ENCODE measurements at regions not wholly inside any gene's neighbourhood (a gene's known extent, or its start where the extent isn't known, plus 50 kb on each side); places are given as distances from the start of the nearest gene placed in this dataset.

DNA sequence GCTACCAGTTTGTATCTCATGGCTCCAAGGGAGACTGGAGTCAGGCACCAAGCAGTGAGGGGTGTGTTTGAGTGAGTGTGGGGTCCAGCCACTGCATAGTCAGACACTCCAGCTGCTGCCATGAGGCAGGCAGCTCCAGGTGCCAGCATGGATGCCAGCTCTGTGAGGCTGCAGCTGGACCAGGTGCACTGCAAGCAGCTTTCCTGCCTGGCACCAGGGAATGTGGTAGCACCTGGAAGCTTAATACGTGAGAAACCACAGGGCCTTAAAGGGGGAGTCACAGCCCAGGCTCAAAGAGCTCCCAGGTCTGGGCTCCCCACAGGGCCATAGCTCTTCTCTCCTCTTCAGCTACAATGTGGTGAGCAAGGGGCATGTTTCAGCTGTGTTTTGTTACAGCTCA is 817.8 kb upstream of the LUZP2 start:
- Histone ChIP-seq H3K4me3 (ENCODE audit: low read length) (no peak overlapping the region), H3K9me3 (ENCODE audit: insufficient read depth, low read depth, low read length) (no peaks in the 10 kb centered on the region), H3K4me1 (ENCODE audit: insufficient read depth, low read length) (no peaks in the 10 kb centered on the region), H3K9ac (ENCODE audit: low read depth, low read length) (no peak overlapping the region), H3K27ac (ENCODE audit: low read depth, low read length) (no peak overlapping the region), H3K36me3 (ENCODE audit: insufficient read depth, low read length) (no peaks in the 10 kb centered on the region), H3K27me3 (ENCODE audit: insufficient read depth, low read length) (no peaks in the 10 kb centered on the region)
- WGBS: 97% methylated on average over 1 of the region's 1 CpG

DNA sequence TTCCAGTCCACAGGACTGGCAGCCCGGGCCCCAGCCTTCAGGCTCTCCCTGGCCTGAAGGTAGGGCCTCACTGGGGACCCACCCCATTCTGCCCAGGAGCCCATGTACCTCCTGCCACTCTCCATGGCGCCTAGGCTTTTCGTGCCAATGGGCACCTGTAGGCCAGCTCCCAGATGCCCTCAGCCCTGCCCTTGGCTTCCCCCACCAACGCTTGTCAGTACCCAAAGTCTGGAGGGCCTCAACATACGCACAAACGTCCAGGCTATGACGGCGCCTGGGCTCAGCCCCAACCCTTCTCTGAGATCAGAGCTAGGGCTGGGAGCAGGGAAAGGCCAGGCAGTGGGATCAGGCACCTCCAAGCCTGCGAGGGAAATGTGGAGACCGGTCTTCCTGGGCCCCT is 816.9 kb upstream of the LUZP2 start:
- Histone ChIP-seq H3K4me1 (ENCODE audit: insufficient read depth, low read length) (no peaks in the 10 kb centered on the region), H3K27ac (ENCODE audit: low read depth, low read length) (no peak overlapping the region), H3K36me3 (ENCODE audit: insufficient read depth, low read length) (no peaks in the 10 kb centered on the region), H3K9me3 (ENCODE audit: insufficient read depth, low read depth, low read length) (no peaks in the 10 kb centered on the region), H3K27me3 (ENCODE audit: insufficient read depth, low read length) (no peaks in the 10 kb centered on the region), H3K4me3 (ENCODE audit: low read length) (no peak overlapping the region), H3K9ac (ENCODE audit: low read depth, low read length) (no peak overlapping the region)
- 96% methylated on average over 10 of the region's 10 CpGs for WGBS

DNA sequence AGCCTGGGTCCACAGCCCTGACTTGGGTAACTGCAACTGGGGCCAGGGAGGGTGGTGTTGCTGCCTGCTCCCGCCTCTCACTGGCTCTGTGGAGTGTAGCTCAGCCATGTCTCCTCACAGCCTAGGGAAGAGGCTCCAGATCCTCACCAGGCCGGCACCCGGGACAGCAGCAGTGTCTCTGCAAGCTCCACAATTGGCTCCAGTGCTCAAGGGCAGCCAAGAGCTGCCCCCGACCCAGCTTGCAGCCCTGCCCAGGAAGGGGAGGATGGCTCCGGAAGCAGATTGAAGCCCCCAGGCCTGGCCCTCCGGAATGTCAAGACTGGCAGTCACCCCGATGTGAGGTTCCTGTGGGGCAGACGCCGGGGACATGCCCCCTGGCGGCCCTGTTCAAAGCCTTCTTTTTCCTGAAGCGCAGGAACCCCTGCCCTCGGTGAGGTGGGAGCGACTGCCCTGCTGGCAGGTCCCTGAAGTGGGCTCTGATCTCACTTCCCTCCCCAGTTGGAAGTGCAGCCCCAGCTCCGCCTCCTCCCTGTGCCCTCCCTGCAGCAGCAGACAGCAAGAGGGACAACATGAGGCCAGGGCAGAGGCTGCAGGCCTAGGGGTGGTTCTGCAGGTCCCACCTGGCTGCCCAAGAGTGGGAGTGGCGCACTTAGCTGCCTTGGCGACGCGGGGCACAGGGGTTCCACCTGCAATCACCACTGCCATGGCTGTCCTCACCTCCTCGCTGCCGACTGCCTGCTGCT is 816.2 kb upstream of the LUZP2 start:
- Histone ChIP-seq H3K36me3 (ENCODE audit: insufficient read depth, low read length) (no peaks in the 10 kb centered on the region), H3K27ac (ENCODE audit: low read depth, low read length) (no peak overlapping the region), H3K4me3 (ENCODE audit: low read length) (no peak overlapping the region), H3K9me3 (ENCODE audit: insufficient read depth, low read depth, low read length) (no peaks in the 10 kb centered on the region), H3K9ac (ENCODE audit: low read depth, low read length) (no peak overlapping the region), H3K27me3 (ENCODE audit: insufficient read depth, low read length) (no peaks in the 10 kb centered on the region), H3K4me1 (ENCODE audit: insufficient read depth, low read length) (no peaks in the 10 kb centered on the region)
- WGBS: 95% methylated on average over 20 of the region's 20 CpGs

DNA sequence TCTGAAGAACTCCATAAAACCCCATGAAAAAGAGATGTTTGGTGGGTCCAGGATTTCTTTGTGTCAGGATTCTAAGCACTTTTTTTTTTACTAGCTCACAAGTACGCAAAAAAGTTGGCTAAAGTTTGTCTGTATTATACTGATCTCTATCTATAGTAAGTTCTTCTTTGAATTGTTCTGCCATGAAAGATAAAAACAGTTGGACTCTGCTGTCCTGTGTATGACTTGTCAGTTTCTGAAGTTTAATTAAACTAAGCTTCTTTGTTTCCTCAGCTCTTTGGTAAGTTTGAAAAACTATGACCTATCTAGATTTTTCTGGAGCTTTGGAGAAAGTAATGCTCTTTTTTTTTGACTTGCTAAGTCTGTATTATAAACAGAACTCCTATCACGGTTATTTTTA is 812.2 kb upstream of the LUZP2 start:
- H3K4me1 ChIP-seq (ENCODE audit: insufficient read depth, low read length): peaks cover 5% of the 10 kb centered on the region
- WGBS: 100% methylated on average over 1 of the region's 2 CpGs
- H3K27me3 ChIP-seq (ENCODE audit: insufficient read depth, low read length): no peaks in the 10 kb centered on the region
- H3K9ac ChIP-seq (ENCODE audit: low read depth, low read length): no peak overlapping the region
- H3K36me3 ChIP-seq (ENCODE audit: insufficient read depth, low read length): no peaks in the 10 kb centered on the region
- H3K9me3 ChIP-seq (ENCODE audit: insufficient read depth, low read depth, low read length): no peaks in the 10 kb centered on the region
- no peak overlapping the region for H3K27ac ChIP-seq (ENCODE audit: low read depth, low read length)
- no peak overlapping the region for H3K4me3 ChIP-seq (ENCODE audit: low read length)

DNA sequence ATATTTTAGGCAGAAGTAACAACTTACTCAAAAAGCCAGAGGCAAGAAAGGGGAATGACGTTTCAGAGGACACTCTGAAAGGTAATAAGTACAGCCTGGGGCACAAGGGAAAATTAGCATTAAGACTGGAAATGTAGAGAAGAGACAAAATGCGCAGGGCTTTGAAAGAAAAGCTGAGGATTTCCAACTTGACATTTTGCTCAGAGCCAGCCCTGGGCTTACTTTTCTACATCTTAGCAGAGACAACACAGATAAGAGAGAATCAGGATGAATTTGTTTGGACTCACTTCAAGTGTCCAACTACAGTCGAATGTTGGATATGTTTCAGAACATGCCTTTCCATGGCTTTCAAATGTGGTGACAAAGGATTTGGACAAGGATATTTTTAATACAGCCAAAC is 808.9 kb upstream of the LUZP2 start:
- no peaks in the 10 kb centered on the region for H3K27me3 ChIP-seq (ENCODE audit: insufficient read depth, low read length)
- no peak overlapping the region for H3K27ac ChIP-seq (ENCODE audit: low read depth, low read length)
- H3K4me3 ChIP-seq (ENCODE audit: low read length): no peak overlapping the region
- peaks cover 13% of the 10 kb centered on the region for H3K4me1 ChIP-seq (ENCODE audit: insufficient read depth, low read length)
- WGBS: 92% methylated on average over 3 of the region's 3 CpGs
- no peaks in the 10 kb centered on the region for H3K9me3 ChIP-seq (ENCODE audit: insufficient read depth, low read depth, low read length)
- H3K9ac ChIP-seq (ENCODE audit: low read depth, low read length): no peak overlapping the region
- H3K36me3 ChIP-seq (ENCODE audit: insufficient read depth, low read length): no peaks in the 10 kb centered on the region

DNA sequence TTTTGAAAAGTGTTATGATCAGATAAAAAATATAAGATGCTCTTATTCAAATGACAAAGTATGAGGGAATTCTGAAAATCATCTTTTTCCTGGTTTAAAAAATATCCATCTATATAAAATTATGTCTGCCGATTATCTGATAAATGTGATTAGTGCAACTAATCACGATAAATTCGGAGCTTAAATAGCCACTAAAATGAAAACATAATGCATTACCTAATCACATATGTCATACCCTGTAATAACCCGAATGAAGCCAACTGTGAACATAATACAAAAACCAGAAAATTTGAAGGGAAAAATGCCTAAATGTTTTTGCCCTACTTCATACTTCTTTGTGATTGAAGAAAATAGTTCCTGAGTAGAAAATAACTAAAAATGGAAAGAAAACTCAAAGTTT is 808.4 kb upstream of the LUZP2 start:
- no peaks in the 10 kb centered on the region for H3K9me3 ChIP-seq (ENCODE audit: insufficient read depth, low read depth, low read length)
- H3K4me1 ChIP-seq (ENCODE audit: insufficient read depth, low read length): peaks cover 13% of the 10 kb centered on the region
- H3K27me3 ChIP-seq (ENCODE audit: insufficient read depth, low read length): no peaks in the 10 kb centered on the region
- WGBS: 100% methylated on average over 4 of the region's 4 CpGs
- no peak overlapping the region for H3K9ac ChIP-seq (ENCODE audit: low read depth, low read length)
- no peak overlapping the region for H3K27ac ChIP-seq (ENCODE audit: low read depth, low read length)
- no peak overlapping the region for H3K4me3 ChIP-seq (ENCODE audit: low read length)
- H3K36me3 ChIP-seq (ENCODE audit: insufficient read depth, low read length): no peaks in the 10 kb centered on the region

DNA sequence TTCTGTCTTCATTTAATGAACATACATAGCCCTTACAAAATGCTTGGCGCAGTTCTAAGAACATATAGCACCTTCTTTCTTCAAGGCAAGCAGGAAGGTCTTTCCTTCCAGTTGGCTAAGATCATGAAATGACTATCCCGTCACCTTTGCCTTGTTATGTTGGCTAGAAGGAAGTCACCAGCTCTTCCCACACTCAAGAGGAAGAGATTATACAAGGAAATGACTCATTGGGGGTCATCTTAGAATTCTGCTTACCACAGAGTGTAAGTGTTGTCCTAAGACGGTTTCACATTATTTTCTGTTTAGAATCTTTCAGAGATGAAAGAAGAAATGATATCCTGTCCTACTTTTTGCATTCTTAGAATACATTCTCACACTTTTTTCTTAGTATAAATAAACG is 808.0 kb upstream of the LUZP2 start:
- 92% methylated on average over 4 of the region's 4 CpGs for WGBS
- H3K9ac ChIP-seq (ENCODE audit: low read depth, low read length): no peak overlapping the region
- no peaks in the 10 kb centered on the region for H3K36me3 ChIP-seq (ENCODE audit: insufficient read depth, low read length)
- H3K27me3 ChIP-seq (ENCODE audit: insufficient read depth, low read length): no peaks in the 10 kb centered on the region
- H3K4me1 ChIP-seq (ENCODE audit: insufficient read depth, low read length): peaks cover 13% of the 10 kb centered on the region
- no peak overlapping the region for H3K27ac ChIP-seq (ENCODE audit: low read depth, low read length)
- no peak overlapping the region for H3K4me3 ChIP-seq (ENCODE audit: low read length)
- no peaks in the 10 kb centered on the region for H3K9me3 ChIP-seq (ENCODE audit: insufficient read depth, low read depth, low read length)

DNA sequence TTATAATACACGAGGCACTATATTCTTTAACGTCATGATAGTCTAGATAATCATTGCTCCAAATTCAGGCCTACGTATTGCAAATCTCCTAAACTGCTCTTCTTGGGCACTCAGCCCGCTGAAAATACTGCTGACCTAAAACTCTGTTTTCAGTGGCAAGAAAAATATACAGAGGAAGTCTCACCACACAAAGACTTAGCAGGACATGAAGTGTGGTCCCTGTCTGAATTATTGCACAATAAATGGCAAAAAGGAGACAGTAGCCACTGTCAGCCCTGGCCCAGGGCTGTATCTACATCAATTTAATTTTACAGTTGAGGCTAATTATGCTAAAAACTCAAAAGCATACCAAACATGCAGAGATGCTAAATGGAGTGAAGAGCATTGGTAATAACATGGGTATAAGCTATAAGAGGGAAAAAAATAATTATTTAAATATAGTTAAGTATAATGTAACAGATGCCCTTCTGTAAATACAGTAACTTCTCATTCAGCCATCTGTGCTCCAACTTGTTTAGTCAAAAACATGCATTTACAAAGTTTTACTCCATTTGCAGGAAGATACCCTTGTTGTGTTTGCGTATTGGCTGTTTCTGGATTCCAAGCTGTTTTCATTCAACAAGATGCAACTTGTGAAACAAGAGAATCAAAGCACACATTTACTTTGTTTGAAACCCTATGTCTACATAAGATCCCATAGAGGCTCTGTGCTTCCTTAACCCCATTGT is 800.0 kb upstream of the LUZP2 start:
- Histone ChIP-seq H3K4me1 (ENCODE audit: insufficient read depth, low read length) (peaks cover 8% of the 10 kb centered on the region), H3K27me3 (ENCODE audit: insufficient read depth, low read length) (no peaks in the 10 kb centered on the region), H3K36me3 (ENCODE audit: insufficient read depth, low read length) (no peaks in the 10 kb centered on the region), H3K27ac (ENCODE audit: low read depth, low read length) (no peak overlapping the region), H3K9me3 (ENCODE audit: insufficient read depth, low read depth, low read length) (no peaks in the 10 kb centered on the region), H3K9ac (ENCODE audit: low read depth, low read length) (no peak overlapping the region), H3K4me3 (ENCODE audit: low read length) (no peak overlapping the region)
- 98% methylated on average over 5 of the region's 5 CpGs for WGBS

DNA sequence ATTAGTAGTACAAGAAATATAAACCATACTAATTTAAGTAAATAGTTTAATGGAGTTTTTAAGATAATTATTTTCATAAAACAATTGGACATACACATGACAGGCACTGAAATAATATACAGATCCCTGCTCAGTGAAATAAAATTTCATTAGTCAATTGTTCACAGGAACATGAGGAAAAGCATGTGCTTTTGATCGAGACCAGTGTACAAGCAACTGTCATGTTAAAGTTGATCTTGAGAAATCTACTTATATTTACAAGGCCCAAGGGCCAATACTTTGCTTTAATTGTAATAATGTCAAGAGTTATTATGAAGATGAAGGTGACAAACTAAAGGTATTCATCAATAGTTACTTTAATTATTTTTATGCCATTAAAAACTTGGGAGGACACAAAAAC is 792.7 kb upstream of the LUZP2 start:
- no peaks in the 10 kb centered on the region for H3K9me3 ChIP-seq (ENCODE audit: insufficient read depth, low read depth, low read length)
- 92% methylated on average over 1 of the region's 1 CpG for WGBS
- H3K9ac ChIP-seq (ENCODE audit: low read depth, low read length): no peak overlapping the region
- no peak overlapping the region for H3K27ac ChIP-seq (ENCODE audit: low read depth, low read length)
- no peak overlapping the region for H3K4me3 ChIP-seq (ENCODE audit: low read length)
- no peaks in the 10 kb centered on the region for H3K27me3 ChIP-seq (ENCODE audit: insufficient read depth, low read length)
- no peaks in the 10 kb centered on the region for H3K4me1 ChIP-seq (ENCODE audit: insufficient read depth, low read length)
- H3K36me3 ChIP-seq (ENCODE audit: insufficient read depth, low read length): no peaks in the 10 kb centered on the region

DNA sequence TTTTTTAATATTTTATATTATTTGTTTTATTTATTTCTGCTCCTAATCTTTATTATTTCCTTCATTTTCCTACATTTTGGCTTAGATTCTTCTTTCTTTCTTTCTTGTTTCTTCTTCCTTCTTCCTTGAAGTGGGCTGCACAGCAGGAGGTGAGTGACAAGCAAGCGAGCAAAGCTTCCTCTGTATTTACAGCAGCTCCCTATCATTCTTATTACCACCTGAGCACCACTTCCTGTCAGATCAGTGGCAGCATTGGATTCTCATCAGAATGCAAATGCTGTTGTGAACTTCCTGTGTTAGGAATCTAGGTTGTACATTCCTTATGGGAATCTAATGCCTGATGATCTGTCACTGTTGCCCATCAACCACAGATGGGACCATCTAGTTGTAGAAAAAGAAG is 784.9 kb upstream of the LUZP2 start:
- Histone ChIP-seq H3K27ac (ENCODE audit: low read depth, low read length) (no peak overlapping the region), H3K9ac (ENCODE audit: low read depth, low read length) (no peak overlapping the region), H3K4me1 (ENCODE audit: insufficient read depth, low read length) (no peaks in the 10 kb centered on the region), H3K36me3 (ENCODE audit: insufficient read depth, low read length) (no peaks in the 10 kb centered on the region), H3K4me3 (ENCODE audit: low read length) (no peak overlapping the region), H3K27me3 (ENCODE audit: insufficient read depth, low read length) (no peaks in the 10 kb centered on the region), H3K9me3 (ENCODE audit: insufficient read depth, low read depth, low read length) (no peaks in the 10 kb centered on the region; the same call in 1 of the 2 replicates)
- WGBS: 55% methylated on average over 1 of the region's 1 CpG

DNA sequence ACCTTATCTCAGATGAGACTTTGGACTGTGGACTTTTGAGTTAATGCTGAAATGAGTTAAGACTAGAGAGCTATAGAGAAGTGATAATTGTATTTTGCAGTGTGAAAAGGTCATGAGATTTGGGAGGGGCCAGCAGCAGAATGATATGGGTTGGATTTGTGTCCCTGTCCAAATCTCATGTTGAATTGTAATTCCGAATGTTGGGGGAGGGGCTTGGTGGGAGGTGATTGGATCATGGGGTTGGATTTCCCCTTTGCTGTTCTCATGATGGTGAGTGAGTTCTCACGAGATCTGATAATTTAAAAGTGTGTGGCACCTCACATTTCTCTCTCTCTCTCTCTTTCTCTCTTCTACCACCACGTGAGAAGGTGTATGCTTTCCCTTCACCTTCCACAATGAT is 777.8 kb upstream of the LUZP2 start:
- Histone ChIP-seq H3K4me3 (ENCODE audit: low read length) (no peak overlapping the region), H3K9me3 (ENCODE audit: insufficient read depth, low read depth, low read length) (peaks cover 11% of the 10 kb centered on the region), H3K27ac (ENCODE audit: low read depth, low read length) (no peak overlapping the region), H3K9ac (ENCODE audit: low read depth, low read length) (no peak overlapping the region), H3K27me3 (ENCODE audit: insufficient read depth, low read length) (no peaks in the 10 kb centered on the region), H3K36me3 (ENCODE audit: insufficient read depth, low read length) (no peaks in the 10 kb centered on the region), H3K4me1 (ENCODE audit: insufficient read depth, low read length) (no peaks in the 10 kb centered on the region)
- 91% methylated on average over 3 of the region's 3 CpGs for WGBS
